ENCODE measurements at regions not wholly inside any gene's neighbourhood (a gene's known extent, or its start where the extent isn't known, plus 50 kb on each side); places are given as distances from the start of the nearest gene placed in this dataset.

DNA sequence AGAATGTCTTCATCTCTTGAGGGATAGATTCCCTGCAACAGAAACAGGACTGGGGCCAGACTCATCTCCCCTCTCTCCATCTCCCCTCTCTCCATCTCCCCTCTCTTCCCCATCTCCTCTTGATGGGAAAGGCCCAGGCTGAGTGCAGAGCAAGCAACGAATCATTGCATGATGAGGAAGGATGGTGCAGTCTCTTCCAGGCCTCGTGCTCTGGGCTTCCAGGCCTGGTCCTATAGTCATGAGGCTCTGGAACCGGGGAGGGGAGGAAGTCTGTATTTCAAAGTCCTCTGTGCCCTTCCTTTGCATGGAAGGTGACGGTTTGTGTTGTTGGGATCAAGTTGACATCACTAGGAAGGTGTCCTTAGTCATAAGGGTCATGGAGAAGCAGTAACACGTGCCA lies 115.6 kb upstream of the NEDD4L start:
- TF ChIP-seq, protein P1, sequence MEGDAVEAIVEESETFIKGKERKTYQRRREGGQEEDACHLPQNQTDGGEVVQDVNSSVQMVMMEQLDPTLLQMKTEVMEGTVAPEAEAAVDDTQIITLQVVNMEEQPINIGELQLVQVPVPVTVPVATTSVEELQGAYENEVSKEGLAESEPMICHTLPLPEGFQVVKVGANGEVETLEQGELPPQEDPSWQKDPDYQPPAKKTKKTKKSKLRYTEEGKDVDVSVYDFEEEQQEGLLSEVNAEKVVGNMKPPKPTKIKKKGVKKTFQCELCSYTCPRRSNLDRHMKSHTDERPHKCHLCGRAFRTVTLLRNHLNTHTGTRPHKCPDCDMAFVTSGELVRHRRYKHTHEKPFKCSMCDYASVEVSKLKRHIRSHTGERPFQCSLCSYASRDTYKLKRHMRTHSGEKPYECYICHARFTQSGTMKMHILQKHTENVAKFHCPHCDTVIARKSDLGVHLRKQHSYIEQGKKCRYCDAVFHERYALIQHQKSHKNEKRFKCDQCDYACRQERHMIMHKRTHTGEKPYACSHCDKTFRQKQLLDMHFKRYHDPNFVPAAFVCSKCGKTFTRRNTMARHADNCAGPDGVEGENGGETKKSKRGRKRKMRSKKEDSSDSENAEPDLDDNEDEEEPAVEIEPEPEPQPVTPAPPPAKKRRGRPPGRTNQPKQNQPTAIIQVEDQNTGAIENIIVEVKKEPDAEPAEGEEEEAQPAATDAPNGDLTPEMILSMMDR (IDR thresholded peaks at IDR 0.05): no peak
- no peak for TF ChIP-seq POLR2A (IDR thresholded peaks at IDR 0.05)

Data from breast epithelium (tissue), 3 donors.